ENCODE measurements at regions not wholly inside any gene's neighbourhood (a gene's known extent, or its start where the extent isn't known, plus 50 kb on each side); places are given as distances from the start of the nearest gene placed in this dataset.

- TF ChIP-seq, protein P1, sequence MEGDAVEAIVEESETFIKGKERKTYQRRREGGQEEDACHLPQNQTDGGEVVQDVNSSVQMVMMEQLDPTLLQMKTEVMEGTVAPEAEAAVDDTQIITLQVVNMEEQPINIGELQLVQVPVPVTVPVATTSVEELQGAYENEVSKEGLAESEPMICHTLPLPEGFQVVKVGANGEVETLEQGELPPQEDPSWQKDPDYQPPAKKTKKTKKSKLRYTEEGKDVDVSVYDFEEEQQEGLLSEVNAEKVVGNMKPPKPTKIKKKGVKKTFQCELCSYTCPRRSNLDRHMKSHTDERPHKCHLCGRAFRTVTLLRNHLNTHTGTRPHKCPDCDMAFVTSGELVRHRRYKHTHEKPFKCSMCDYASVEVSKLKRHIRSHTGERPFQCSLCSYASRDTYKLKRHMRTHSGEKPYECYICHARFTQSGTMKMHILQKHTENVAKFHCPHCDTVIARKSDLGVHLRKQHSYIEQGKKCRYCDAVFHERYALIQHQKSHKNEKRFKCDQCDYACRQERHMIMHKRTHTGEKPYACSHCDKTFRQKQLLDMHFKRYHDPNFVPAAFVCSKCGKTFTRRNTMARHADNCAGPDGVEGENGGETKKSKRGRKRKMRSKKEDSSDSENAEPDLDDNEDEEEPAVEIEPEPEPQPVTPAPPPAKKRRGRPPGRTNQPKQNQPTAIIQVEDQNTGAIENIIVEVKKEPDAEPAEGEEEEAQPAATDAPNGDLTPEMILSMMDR (IDR thresholded peaks at IDR 0.05): no peak
- TF ChIP-seq POLR2A (IDR thresholded peaks at IDR 0.05) (no peak), EP300 (IDR thresholded peaks at IDR 0.05) (no peak)
These were observed 339.7 kb downstream of the SATB1 start for GRCh38 chr3:18085429-18085828.
